AG04449 (cell line): ENCODE measurements at regions not wholly inside any gene's neighbourhood (a gene's known extent, or its start where the extent isn't known, plus 50 kb on each side); places are given as distances from the start of the nearest gene placed in this dataset.

Source experiments
- CTCF ChIA-PET: fragments of 350-600 bp; formaldehyde crosslinking; extraction: SDS; loops from one replicate; lab custom pipeline; 2021; ENCODE audit warnings: antibody characterized with exemption; lab: Yijun Ruan, JAX
- POLR2A ChIA-PET: fragments of 400-600, 350-600 bp; formaldehyde crosslinking; extraction: SDS; loops from one replicate; lab custom pipeline; 2020; ENCODE audit warnings: antibody characterized with exemption, inconsistent platforms; lab: Yijun Ruan, JAX
- DNase-seq: peaks from one replicate; pipeline ENCODE4 v3.0.0-alpha.2; 2010; ENCODE audit warnings: low read depth, low spot score
- H3K4me3 ChIP-seq: 2 replicates; pipeline ENCODE4 v1.5.1; 2011; ENCODE audit warnings: low read depth, mild to moderate bottlenecking, control low read depth, low read length
- CTCF ChIP-seq: IDR thresholded peaks from one replicate; pipeline ENCODE4 v1.5.1; 2011; ENCODE audit warnings: mild to moderate bottlenecking, moderate library complexity, low read length, control low read depth, inconsistent platforms; ENCODE audit not compliant: insufficient read depth; ENCODE audit errors: missing control alignments

DNA sequence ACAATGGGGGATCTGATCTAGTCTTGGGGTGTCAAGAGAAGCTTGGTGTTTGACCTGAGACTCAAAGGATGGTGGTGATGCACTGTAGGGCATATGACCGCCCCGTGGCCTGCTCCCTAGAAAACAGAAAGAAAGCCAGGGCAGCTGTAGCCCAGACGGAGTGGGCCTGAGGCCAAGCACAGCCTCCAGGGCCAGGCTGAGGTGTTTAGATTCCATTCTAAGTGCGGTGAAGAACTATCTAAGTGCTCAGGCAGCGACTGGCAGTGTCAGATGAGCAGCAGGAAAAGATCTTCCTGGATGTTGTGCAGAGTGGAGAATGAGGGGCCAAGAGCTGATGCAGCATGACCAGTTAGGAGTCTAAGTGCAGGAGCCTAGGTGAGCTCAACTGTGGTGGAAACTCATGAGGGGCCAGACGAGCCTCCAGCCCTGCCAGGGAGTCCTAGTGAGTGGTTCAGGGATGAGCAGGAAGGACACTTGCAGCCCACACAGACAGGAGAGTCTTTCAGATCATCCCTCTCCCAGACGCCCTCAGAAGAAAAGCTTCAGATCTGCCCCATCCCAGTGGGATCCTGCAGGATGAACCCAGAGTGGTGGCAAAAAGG is 314.2 kb upstream of the CCL2 start:
- ChIA-PET CTCF (no interaction called here), POLR2A (no interaction called here)

GRCh38 chr17:33941744-33942143 is 313.3 kb upstream of the CCL2 start:
- POLR2A ChIA-PET, result no interaction called here
- no peak for TF ChIP-seq CTCF
- no peak overlapping the region for H3K4me3 ChIP-seq
- CTCF ChIA-PET, result no interaction called here
- DNase-seq, result no peak

More for the DNA sequence above, 314.2 kb upstream of the CCL2 start:
- H3K4me3 ChIP-seq, result no peak overlapping the region
- no peak for TF ChIP-seq CTCF
- DNase-seq, result no peak

DNA sequence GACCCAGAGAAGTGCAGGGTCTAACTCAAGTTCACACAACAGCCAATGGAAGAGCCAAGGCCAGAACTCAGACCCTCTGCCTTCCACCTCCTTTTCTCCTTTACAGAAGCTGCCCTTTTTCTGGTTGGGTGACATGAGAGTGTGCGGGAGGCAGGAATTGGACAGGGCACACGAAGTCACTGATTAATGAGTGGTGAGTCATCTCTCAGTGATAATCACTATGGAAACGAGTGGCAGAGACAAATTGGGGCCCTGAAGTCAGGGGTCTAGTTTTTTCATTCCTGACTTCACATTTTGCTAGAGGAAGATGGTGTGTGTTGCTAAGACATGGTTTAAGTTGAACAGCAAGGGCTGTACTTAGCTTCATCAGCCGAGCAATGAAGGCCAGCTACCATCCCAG is 312.7 kb upstream of the CCL2 start:
- ChIA-PET POLR2A (no interaction called here), CTCF (no interaction called here)
- H3K4me3 ChIP-seq, result no peak overlapping the region
- no peak for TF ChIP-seq CTCF
- DNase-seq, result no peak

- no peak for DNase-seq
- POLR2A ChIA-PET, result no interaction called here
- CTCF ChIA-PET, result no interaction called here
- H3K4me3 ChIP-seq, result no peak overlapping the region
- no peak for TF ChIP-seq CTCF
Observed at GRCh38 chr17:33944412-33944811, 310.7 kb upstream of the CCL2 start.

DNA sequence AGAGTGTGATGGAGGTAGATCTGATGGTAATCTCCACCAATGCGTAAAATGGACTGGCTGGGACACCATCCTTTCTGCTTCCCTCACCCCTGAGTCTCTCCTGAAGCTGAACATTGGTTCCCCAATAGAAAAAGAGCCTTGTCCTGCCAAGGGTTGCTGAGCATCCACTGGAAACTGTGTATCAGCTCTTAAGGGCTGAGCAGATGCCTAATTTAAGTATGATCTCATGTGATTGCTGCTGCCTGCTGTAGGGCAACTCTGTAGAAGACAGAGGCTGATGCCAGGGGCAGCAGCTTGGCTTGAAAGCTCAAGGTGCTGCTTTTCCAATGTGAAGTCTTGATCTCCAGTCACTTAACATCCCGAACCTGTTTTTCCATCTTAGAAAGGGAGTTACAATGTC is 310.3 kb upstream of the CCL2 start:
- no peak for TF ChIP-seq CTCF
- H3K4me3 ChIP-seq, result no peak overlapping the region
- no peak for DNase-seq
- ChIA-PET POLR2A (no interaction called here), CTCF (no interaction called here)

- DNase-seq, result no peak
- POLR2A ChIA-PET, result no interaction called here
- TF ChIP-seq CTCF, result no peak
- no peak overlapping the region for H3K4me3 ChIP-seq
- CTCF ChIA-PET, result no interaction called here
Observed at GRCh38 chr17:33945646-33946546, 309.2 kb upstream of the CCL2 start.
